ENCODE measurements at regions not wholly inside any gene's neighbourhood (a gene's known extent, or its start where the extent isn't known, plus 50 kb on each side); places are given as distances from the start of the nearest gene placed in this dataset.

DNA sequence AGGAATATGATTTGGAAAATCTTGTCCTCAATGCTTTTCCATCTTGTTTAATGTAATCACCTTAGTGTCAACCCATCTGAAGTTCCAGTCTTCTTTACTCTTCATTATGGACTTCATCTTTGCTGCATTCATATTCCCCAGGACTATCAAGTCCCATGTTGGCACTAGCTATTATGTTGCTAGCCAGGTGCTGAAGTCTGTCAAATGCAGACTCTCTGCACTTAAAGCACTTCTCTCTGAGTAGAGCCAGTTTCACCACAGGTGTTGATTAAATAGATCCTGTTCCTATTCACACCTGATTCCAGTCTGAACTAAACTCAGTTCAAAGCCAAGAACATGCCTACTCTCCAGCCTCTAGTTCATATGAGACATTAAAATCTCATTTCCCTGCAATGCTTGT lies 75.0 kb upstream of the PKN2 start:
- TF ChIP-seq, protein P1, sequence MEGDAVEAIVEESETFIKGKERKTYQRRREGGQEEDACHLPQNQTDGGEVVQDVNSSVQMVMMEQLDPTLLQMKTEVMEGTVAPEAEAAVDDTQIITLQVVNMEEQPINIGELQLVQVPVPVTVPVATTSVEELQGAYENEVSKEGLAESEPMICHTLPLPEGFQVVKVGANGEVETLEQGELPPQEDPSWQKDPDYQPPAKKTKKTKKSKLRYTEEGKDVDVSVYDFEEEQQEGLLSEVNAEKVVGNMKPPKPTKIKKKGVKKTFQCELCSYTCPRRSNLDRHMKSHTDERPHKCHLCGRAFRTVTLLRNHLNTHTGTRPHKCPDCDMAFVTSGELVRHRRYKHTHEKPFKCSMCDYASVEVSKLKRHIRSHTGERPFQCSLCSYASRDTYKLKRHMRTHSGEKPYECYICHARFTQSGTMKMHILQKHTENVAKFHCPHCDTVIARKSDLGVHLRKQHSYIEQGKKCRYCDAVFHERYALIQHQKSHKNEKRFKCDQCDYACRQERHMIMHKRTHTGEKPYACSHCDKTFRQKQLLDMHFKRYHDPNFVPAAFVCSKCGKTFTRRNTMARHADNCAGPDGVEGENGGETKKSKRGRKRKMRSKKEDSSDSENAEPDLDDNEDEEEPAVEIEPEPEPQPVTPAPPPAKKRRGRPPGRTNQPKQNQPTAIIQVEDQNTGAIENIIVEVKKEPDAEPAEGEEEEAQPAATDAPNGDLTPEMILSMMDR (conservative IDR thresholded peaks at IDR 0.05; ENCODE audit: low read depth, low read length), result no peak
- TF ChIP-seq EZH2 (IDR thresholded peaks at IDR 0.05; ENCODE audit: borderline replicate concordance, low read depth, low read length, poor library complexity, severe bottlenecking), result no peak

Measured in A673 (cell line).